ENCODE measurements at regions not wholly inside any gene's neighbourhood (a gene's known extent, or its start where the extent isn't known, plus 50 kb on each side); places are given as distances from the start of the nearest gene placed in this dataset.

- TF ChIP-seq, protein P1, sequence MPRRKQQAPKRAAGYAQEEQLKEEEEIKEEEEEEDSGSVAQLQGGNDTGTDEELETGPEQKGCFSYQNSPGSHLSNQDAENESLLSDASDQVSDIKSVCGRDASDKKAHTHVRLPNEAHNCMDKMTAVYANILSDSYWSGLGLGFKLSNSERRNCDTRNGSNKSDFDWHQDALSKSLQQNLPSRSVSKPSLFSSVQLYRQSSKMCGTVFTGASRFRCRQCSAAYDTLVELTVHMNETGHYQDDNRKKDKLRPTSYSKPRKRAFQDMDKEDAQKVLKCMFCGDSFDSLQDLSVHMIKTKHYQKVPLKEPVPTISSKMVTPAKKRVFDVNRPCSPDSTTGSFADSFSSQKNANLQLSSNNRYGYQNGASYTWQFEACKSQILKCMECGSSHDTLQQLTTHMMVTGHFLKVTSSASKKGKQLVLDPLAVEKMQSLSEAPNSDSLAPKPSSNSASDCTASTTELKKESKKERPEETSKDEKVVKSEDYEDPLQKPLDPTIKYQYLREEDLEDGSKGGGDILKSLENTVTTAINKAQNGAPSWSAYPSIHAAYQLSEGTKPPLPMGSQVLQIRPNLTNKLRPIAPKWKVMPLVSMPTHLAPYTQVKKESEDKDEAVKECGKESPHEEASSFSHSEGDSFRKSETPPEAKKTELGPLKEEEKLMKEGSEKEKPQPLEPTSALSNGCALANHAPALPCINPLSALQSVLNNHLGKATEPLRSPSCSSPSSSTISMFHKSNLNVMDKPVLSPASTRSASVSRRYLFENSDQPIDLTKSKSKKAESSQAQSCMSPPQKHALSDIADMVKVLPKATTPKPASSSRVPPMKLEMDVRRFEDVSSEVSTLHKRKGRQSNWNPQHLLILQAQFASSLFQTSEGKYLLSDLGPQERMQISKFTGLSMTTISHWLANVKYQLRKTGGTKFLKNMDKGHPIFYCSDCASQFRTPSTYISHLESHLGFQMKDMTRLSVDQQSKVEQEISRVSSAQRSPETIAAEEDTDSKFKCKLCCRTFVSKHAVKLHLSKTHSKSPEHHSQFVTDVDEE (CRISPR knock-in tag; IDR thresholded peaks at IDR 0.05): no peak
- TF ChIP-seq GLIS3 (CRISPR knock-in tag; IDR thresholded peaks at IDR 0.05): no peak
- no peak for TF ChIP-seq RARB (CRISPR knock-in tag; IDR thresholded peaks at IDR 0.05)
- TF ChIP-seq, protein P2, sequence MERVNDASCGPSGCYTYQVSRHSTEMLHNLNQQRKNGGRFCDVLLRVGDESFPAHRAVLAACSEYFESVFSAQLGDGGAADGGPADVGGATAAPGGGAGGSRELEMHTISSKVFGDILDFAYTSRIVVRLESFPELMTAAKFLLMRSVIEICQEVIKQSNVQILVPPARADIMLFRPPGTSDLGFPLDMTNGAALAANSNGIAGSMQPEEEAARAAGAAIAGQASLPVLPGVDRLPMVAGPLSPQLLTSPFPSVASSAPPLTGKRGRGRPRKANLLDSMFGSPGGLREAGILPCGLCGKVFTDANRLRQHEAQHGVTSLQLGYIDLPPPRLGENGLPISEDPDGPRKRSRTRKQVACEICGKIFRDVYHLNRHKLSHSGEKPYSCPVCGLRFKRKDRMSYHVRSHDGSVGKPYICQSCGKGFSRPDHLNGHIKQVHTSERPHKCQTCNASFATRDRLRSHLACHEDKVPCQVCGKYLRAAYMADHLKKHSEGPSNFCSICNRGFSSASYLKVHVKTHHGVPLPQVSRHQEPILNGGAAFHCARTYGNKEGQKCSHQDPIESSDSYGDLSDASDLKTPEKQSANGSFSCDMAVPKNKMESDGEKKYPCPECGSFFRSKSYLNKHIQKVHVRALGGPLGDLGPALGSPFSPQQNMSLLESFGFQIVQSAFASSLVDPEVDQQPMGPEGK (CRISPR knock-in tag; IDR thresholded peaks at IDR 0.05; ENCODE audit: borderline replicate concordance): no peak
- no peak for TF ChIP-seq SNAI2 (CRISPR knock-in tag; IDR thresholded peaks at IDR 0.05)
- TF ChIP-seq TOX (CRISPR knock-in tag; IDR thresholded peaks at IDR 0.05; ENCODE audit: borderline replicate concordance): no peak
- no peak for TF ChIP-seq ARNTL (CRISPR knock-in tag; IDR thresholded peaks at IDR 0.05; ENCODE audit: borderline replicate concordance, low read depth)
- TF ChIP-seq ZNF70 (CRISPR knock-in tag; IDR thresholded peaks at IDR 0.05): no peak
These were observed 234.6 kb upstream of the FANCL start for GRCh38 chr2:58475756-58476155.
